ENCODE measurements at regions not wholly inside any gene's neighbourhood (a gene's known extent, or its start where the extent isn't known, plus 50 kb on each side); places are given as distances from the start of the nearest gene placed in this dataset.

DNA sequence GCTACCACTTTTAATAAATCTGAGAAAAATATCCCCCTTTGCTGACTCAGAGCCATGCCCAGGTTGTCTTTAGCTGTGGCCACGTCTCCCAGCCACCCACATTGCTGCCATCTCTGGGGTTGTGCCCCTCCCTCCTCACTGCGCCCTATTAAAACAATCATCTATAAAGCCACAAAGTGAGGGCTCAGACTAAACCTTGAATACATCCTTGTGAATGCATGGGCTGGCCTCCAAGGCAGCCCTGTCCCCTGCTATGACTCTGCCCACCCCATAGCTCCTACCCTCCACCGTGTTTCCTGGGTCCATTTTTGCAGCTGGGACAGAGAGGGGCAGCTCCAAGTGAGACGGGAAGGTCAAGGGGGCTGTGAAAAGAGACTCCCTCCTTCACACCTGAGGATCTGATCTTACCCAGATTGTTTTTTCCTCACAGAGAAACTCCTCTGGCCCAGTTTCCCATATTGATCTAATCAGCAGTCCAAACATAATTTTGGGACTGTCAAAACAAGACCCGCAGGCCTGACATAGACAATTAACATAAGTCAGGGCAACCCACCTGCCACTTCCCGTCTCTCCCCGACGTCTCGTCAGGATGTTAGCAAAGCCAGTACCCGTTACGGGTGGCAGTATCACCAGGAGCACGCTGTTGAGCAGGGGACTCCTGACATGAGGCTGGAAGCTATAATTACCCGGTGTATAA is 199.0 kb downstream of the KATNAL1 start:
- Histone ChIP-seq H3K27ac (ENCODE audit: low read depth in 2 of 2, low read length in 2 of 2) (no peak overlapping the region), H3K36me3 (ENCODE audit: control insufficient read depth in 2 of 3, insufficient read depth in 3 of 3, low read length in 3 of 3) (no peaks in the 10 kb centered on the region), H3K4me1 (ENCODE audit: control insufficient read depth in 2 of 3, insufficient read depth in 2 of 3, low read depth in 1 of 3, low read length in 3 of 3) (peaks cover 0 to 4% (median 2%) of the 10 kb centered on the region in 3 donors), H3K4me3 (ENCODE audit: low read length in 3 of 3) (no peak overlapping the region), H3K27me3 (ENCODE audit: control insufficient read depth, insufficient read depth, low read length) (no peaks in the 10 kb centered on the region), H3K9ac (ENCODE audit: low read length in 3 of 3) (no peak overlapping the region), H3K9me3 (ENCODE audit: control insufficient read depth in 2 of 3, insufficient read depth in 1 of 3, low read length in 3 of 3) (no peaks in the 10 kb centered on the region)
- DNase-seq, result no peak
- intact Hi-C loops (cut with DNase I), result no loop called here
- no peak for FAIRE-seq
- TF ChIP-seq CTCF (IDR thresholded peaks at IDR 0.05; ENCODE audit: borderline replicate concordance, extremely low read depth, insufficient read depth), result no peak

DNA sequence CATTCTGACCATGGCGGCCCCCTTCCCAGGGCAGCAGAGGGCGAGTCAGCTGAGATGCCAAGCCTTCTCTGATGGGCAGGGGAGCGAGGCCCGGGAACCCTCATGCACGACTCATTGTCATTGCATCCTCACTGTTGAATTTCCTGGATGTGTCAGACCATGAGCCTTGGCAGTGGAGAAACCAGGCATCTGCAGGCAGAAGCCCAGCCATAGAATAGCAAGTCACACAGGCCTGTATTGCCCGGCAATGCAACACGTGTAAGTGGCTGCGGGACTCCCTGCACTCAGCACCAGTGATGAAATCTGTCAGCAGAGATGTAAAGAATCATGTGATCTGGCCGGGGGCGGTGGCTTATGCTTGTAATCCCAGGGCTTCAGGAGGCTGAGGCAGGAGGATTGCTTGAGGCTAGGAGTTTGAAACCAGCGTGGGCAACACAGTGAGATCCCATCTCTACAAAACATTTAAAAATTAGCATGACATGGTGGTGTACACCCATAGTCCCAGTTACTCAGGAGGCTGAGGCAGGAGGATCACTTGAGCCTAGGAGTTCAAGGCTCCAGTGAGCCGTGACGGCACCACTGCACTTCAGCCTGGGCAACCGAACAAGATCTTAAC is 199.7 kb downstream of the KATNAL1 start:
- no peak overlapping the region for H3K27ac ChIP-seq (ENCODE audit: low read depth in 2 of 2, low read length in 2 of 2)
- no peaks in the 10 kb centered on the region for H3K27me3 ChIP-seq (ENCODE audit: control insufficient read depth, insufficient read depth, low read length)
- FAIRE-seq, result no peak
- H3K36me3 ChIP-seq (ENCODE audit: control insufficient read depth in 2 of 3, insufficient read depth in 3 of 3, low read length in 3 of 3), result no peaks in the 10 kb centered on the region
- TF ChIP-seq CTCF (IDR thresholded peaks at IDR 0.05; ENCODE audit: borderline replicate concordance, extremely low read depth, insufficient read depth), result no peak
- no peak overlapping the region for H3K9ac ChIP-seq (ENCODE audit: low read length in 3 of 3)
- H3K4me1 ChIP-seq (ENCODE audit: control insufficient read depth in 2 of 3, insufficient read depth in 2 of 3, low read depth in 1 of 3, low read length in 3 of 3), result peaks cover 0 to 3% (median under 1%) of the 10 kb centered on the region in 3 donors
- no peaks in the 10 kb centered on the region for H3K9me3 ChIP-seq (ENCODE audit: control insufficient read depth in 2 of 3, insufficient read depth in 1 of 3, low read length in 3 of 3)
- intact Hi-C loops (cut with DNase I), result no loop called here
- no peak for DNase-seq
- H3K4me3 ChIP-seq (ENCODE audit: low read length in 3 of 3), result no peak overlapping the region

DNA sequence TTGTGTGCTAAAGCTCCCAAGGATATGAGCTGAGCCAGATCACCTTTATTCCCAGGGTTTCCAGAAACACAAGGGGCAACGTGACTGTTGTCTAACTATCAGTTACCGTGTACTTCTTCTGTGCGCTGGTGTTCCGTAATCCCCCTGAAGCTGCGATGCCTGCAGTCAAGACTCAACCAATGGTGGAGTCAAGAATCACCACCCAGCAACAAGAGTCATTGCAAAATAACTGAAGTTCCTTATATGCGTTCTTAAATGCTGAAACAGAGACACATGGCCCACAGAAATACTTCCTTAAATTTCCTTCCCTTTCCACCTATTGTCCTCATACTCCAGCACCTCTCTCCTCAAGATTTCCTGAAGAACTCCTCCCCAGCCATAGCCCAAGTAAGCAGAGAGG is 200.2 kb downstream of the KATNAL1 start:
- TF ChIP-seq CTCF (IDR thresholded peaks at IDR 0.05; ENCODE audit: borderline replicate concordance, extremely low read depth, insufficient read depth), result no peak
- FAIRE-seq, result no peak
- no peak overlapping the region for H3K9ac ChIP-seq (ENCODE audit: low read length in 3 of 3)
- no peaks in the 10 kb centered on the region for H3K27me3 ChIP-seq (ENCODE audit: control insufficient read depth, insufficient read depth, low read length)
- H3K9me3 ChIP-seq (ENCODE audit: control insufficient read depth in 2 of 3, insufficient read depth in 1 of 3, low read length in 3 of 3), result no peaks in the 10 kb centered on the region
- H3K4me1 ChIP-seq (ENCODE audit: control insufficient read depth in 2 of 3, insufficient read depth in 2 of 3, low read depth in 1 of 3, low read length in 3 of 3), result no peaks in the 10 kb centered on the region
- no peaks in the 10 kb centered on the region for H3K36me3 ChIP-seq (ENCODE audit: control insufficient read depth in 2 of 3, insufficient read depth in 3 of 3, low read length in 3 of 3)
- intact Hi-C loops (cut with DNase I), result no loop called here
- H3K27ac ChIP-seq (ENCODE audit: low read depth in 2 of 2, low read length in 2 of 2), result no peak overlapping the region
- H3K4me3 ChIP-seq (ENCODE audit: low read length in 3 of 3), result no peak overlapping the region
- no peak for DNase-seq

Data from kidney (tissue), 13 donors.